Neural cell (in vitro differentiated cells): ENCODE measurements at regions not wholly inside any gene's neighbourhood (a gene's known extent, or its start where the extent isn't known, plus 50 kb on each side); places are given as distances from the start of the nearest gene placed in this dataset.

ENCODE experiments used
- H2AFZ ChIP-seq: fragments of 200-600, 300-800 bp; sonication (generic), shearing (Covaris generic); 2 replicates; pipeline ENCODE4 v1.6.0; 2014; ENCODE audit warnings: low read depth, mild to moderate bottlenecking, antibody characterized with exemption, low read length, moderate library complexity
- H3F3A ChIP-seq: fragments of 200-600 bp; shearing (Covaris generic); 2 replicates; pipeline ENCODE4 v1.6.1; 2016; ENCODE audit warnings: mild to moderate bottlenecking, moderate library complexity, mixed read lengths, antibody characterized with exemption, low read length; ENCODE audit not compliant: insufficient read depth, poor library complexity, severe bottlenecking
- H3K27ac ChIP-seq: fragments of 200-600, 300-800 bp; sonication (generic), shearing (Covaris generic); 2 replicates; pipeline ENCODE4 v1.5.1; 2014; ENCODE audit warnings: mild to moderate bottlenecking, low read length, moderate library complexity
- H3K27me3 ChIP-seq: fragments of 300-800, 200-600 bp; sonication (generic), shearing (Covaris generic); 2 replicates; pipeline ENCODE4 v1.6.0; 2014; ENCODE audit warnings: mild to moderate bottlenecking, low read depth, low read length, moderate library complexity; ENCODE audit not compliant: insufficient read depth
- H3K36me3 ChIP-seq: fragments of 300-800, 200-600 bp; sonication (generic), shearing (Covaris generic); 2 replicates; pipeline ENCODE4 v1.5.1; 2014; ENCODE audit warnings: mild to moderate bottlenecking, antibody characterized with exemption, low read length, moderate library complexity; ENCODE audit not compliant: insufficient read depth
- H3K4me2 ChIP-seq: fragments of 300-800, 200-600 bp; sonication (generic), shearing (Covaris generic); 2 replicates; pipeline ENCODE4 v1.6.0; 2014; ENCODE audit warnings: mild to moderate bottlenecking, low read length
- H3K4me3 ChIP-seq: fragments of 300-800, 200-600 bp; sonication (generic), shearing (Covaris generic); 2 replicates; pipeline ENCODE4 v1.5.1; 2014; ENCODE audit warnings: mild to moderate bottlenecking, low read length, moderate library complexity
- H3K79me2 ChIP-seq: fragments of 200-600 bp; shearing (Covaris generic); replicated peaks from 2 replicates; pipeline ENCODE4 v1.6.0; 2014; ENCODE audit warnings: mild to moderate bottlenecking, low read length, moderate library complexity; ENCODE audit not compliant: insufficient read depth
- H3K9ac ChIP-seq: fragments of 300-800, 200-600 bp; sonication (generic), shearing (Covaris generic); 2 replicates; pipeline ENCODE4 v1.6.1; 2016; ENCODE audit warnings: mild to moderate bottlenecking, low read length, mixed read lengths
- H3K9me2 ChIP-seq: fragments of 200-600 bp; shearing (Covaris generic); 2 replicates; pipeline ENCODE4 v1.6.1; 2016; ENCODE audit warnings: mild to moderate bottlenecking, low read length, mixed read lengths; ENCODE audit not compliant: insufficient read depth
- H3K9me3 ChIP-seq: fragments of 200-600, 300-800 bp; sonication (generic), shearing (Covaris generic); 2 replicates; pipeline ENCODE4 v1.6.1; 2016; ENCODE audit warnings: mild to moderate bottlenecking, mixed run types, low read length, moderate library complexity, mixed read lengths
- H4K20me1 ChIP-seq: fragments of 200-600 bp; shearing (Covaris generic); 2 replicates; pipeline ENCODE4 v1.6.1; 2016; ENCODE audit warnings: mild to moderate bottlenecking, mixed run types; ENCODE audit not compliant: insufficient read depth
- CTCF ChIP-seq: fragments of 450-650 bp; IDR thresholded peaks from 2 replicates; pipeline ENCODE4 v1.5.1; 2014; ENCODE audit warnings: antibody characterized with exemption, mild to moderate bottlenecking, moderate library complexity; ENCODE audit not compliant: poor library complexity, severe bottlenecking
- EP300 ChIP-seq: fragments of 450-650 bp; conservative IDR thresholded peaks from 2 replicates; pipeline ENCODE4 v1.6.1; 2014; ENCODE audit warnings: antibody characterized with exemption, mild to moderate bottlenecking, moderate library complexity; ENCODE audit not compliant: poor library complexity, severe bottlenecking
- EZH2 ChIP-seq: fragments of 200-600, 300-800 bp; shearing (Covaris generic), sonication (generic); IDR thresholded peaks from 2 replicates; pipeline ENCODE4 v1.6.1; 2014; ENCODE audit warnings: antibody characterized with exemption, low read length, borderline replicate concordance, mild to moderate bottlenecking; ENCODE audit not compliant: insufficient read depth, poor library complexity, severe bottlenecking
- MXI1 ChIP-seq: fragments of 450-650 bp; conservative IDR thresholded peaks from 2 replicates; pipeline ENCODE4 v1.6.1; 2014; ENCODE audit warnings: antibody characterized with exemption, mild to moderate bottlenecking; ENCODE audit not compliant: poor library complexity, severe bottlenecking
- POLR2AphosphoS5 ChIP-seq: IDR thresholded peaks from 2 replicates; pipeline ENCODE4 v1.6.1; 2012
- RAD21 ChIP-seq: fragments of 450-650 bp; conservative IDR thresholded peaks from 2 replicates; pipeline ENCODE4 v1.6.1; 2014; ENCODE audit warnings: antibody characterized with exemption, mild to moderate bottlenecking, moderate library complexity
- REST ChIP-seq: IDR thresholded peaks from 2 replicates; pipeline ENCODE4 v1.6.1; 2012; ENCODE audit warnings: borderline replicate concordance
- SMC3 ChIP-seq: fragments of 450-650 bp; conservative IDR thresholded peaks from 2 replicates; pipeline ENCODE4 v1.6.1; 2014; ENCODE audit warnings: antibody characterized with exemption, mild to moderate bottlenecking, moderate library complexity; ENCODE audit not compliant: poor library complexity
- TAF1 ChIP-seq: IDR thresholded peaks from 2 replicates; pipeline ENCODE4 v1.6.1; 2012; ENCODE audit warnings: low read depth

GRCh38 chr13:64716936-64717335, 2513.2 kb downstream of the PCDH9 start:
- H3K4me2 ChIP-seq: no peak overlapping the region
- H3K36me3 ChIP-seq: no peaks in the 10 kb centered on the region
- H3F3A ChIP-seq: no peaks in the 10 kb centered on the region
- H3K4me3 ChIP-seq: no peak overlapping the region
- no peaks in the 10 kb centered on the region for H3K9me3 ChIP-seq
- H3K27ac ChIP-seq: no peak overlapping the region
- no peak overlapping the region for H3K9ac ChIP-seq
- TF ChIP-seq POLR2AphosphoS5 (no peak), TAF1 (no peak), RAD21 (no peak), CTCF (no peak), EZH2 (no peak), MXI1 (no peak), REST (no peak), SMC3 (no peak), EP300 (no peak)
- H3K27me3 ChIP-seq: no peaks in the 10 kb centered on the region
- H4K20me1 ChIP-seq: no peaks in the 10 kb centered on the region
- no peaks in the 10 kb centered on the region for H3K9me2 ChIP-seq
- no peak overlapping the region for H2AFZ ChIP-seq
- H3K79me2 ChIP-seq: no peaks in the 10 kb centered on the region

- H3K4me3 ChIP-seq: no peak overlapping the region
- H3K79me2 ChIP-seq: no peaks in the 10 kb centered on the region
- no peaks in the 10 kb centered on the region for H3K9me3 ChIP-seq
- H3K36me3 ChIP-seq: no peaks in the 10 kb centered on the region
- no peaks in the 10 kb centered on the region for H4K20me1 ChIP-seq
- H3K9me2 ChIP-seq: no peaks in the 10 kb centered on the region
- H3K4me2 ChIP-seq: no peak overlapping the region
- no peaks in the 10 kb centered on the region for H3K27me3 ChIP-seq
- H3K9ac ChIP-seq: no peak overlapping the region
- no peak overlapping the region for H3K27ac ChIP-seq
- no peaks in the 10 kb centered on the region for H3F3A ChIP-seq
- TF ChIP-seq POLR2AphosphoS5 (no peak), EP300 (no peak), EZH2 (no peak), RAD21 (no peak), REST (no peak), TAF1 (no peak), MXI1 (no peak), CTCF (no peak), SMC3 (no peak)
- H2AFZ ChIP-seq: no peak overlapping the region
Measured at GRCh38 chr13:64709079-64709478, 2521.1 kb downstream of the PCDH9 start.
